Stimulated activated effector memory CD8-positive, alpha-beta T cell treated with anti-CD3 and anti-CD28 coated beads, Interleukin-12 subunit alpha, Interleukin-12 subunit beta, amount 100 ng/mL, for 72 hours (primary cell): ENCODE measurements at regions not wholly inside any gene's neighbourhood (a gene's known extent, or its start where the extent isn't known, plus 50 kb on each side); places are given as distances from the start of the nearest gene placed in this dataset.

Experiments used
- ATAC-seq: fragments of 150-1000 bp; cut with Tn5 transposase; 2 replicates; pipeline ENCODE4 v1.10.0; 2021
- DNase-seq, 2 donors: peaks; one replicate each; pipeline ENCODE4 v3.0.0; 2021 to 2022; ENCODE audit warnings: low spot score in 2 of 2
- H3K27ac Mint-ChIP-seq: one replicate; pipeline ENCODE4 v1.8.0; 2022; ENCODE audit warnings: mild to moderate bottlenecking, mixed read lengths
- H3K36me3 Mint-ChIP-seq: one replicate; pipeline ENCODE4 v1.8.0; 2022; ENCODE audit warnings: mild to moderate bottlenecking, mixed read lengths
- H3K4me1 Mint-ChIP-seq: one replicate; pipeline ENCODE4 v1.8.0; 2022; ENCODE audit warnings: mixed read lengths
- H3K4me3 Mint-ChIP-seq: one replicate; pipeline ENCODE4 v1.8.0; 2022; ENCODE audit warnings: mild to moderate bottlenecking, mixed read lengths
- H3K9me3 Mint-ChIP-seq: one replicate; pipeline ENCODE4 v1.8.0; 2022; ENCODE audit warnings: mixed read lengths

- Mint-ChIP-seq H3K36me3 (no peaks in the 10 kb centered on the region), H3K4me3 (no peak overlapping the region), H3K4me1 (no peaks in the 10 kb centered on the region), H3K9me3 (peaks cover 6% of the 10 kb centered on the region), H3K27ac (no peak overlapping the region)
- ATAC-seq (no peak), DNase-seq (no peak)
These were observed 369.8 kb upstream of the SEL1L start for GRCh38 chr14:81903477-81903876.

- Mint-ChIP-seq H3K4me3 (no peak overlapping the region), H3K36me3 (no peaks in the 10 kb centered on the region), H3K27ac (no peak overlapping the region), H3K4me1 (no peaks in the 10 kb centered on the region), H3K9me3 (no peaks in the 10 kb centered on the region)
- DNase-seq: no peak
- no peak for ATAC-seq
These were observed 393.4 kb upstream of the SEL1L start for GRCh38 chr14:81927070-81927469.

GRCh38 chr14:81931828-81932227, 398.2 kb upstream of the SEL1L start:
- peaks cover 4% of the 10 kb centered on the region for H3K9me3 Mint-ChIP-seq
- H3K36me3 Mint-ChIP-seq: no peaks in the 10 kb centered on the region
- H3K4me3 Mint-ChIP-seq: no peak overlapping the region
- no peak overlapping the region for H3K27ac Mint-ChIP-seq
- no peak for DNase-seq
- no peak for ATAC-seq
- H3K4me1 Mint-ChIP-seq: no peaks in the 10 kb centered on the region

- Mint-ChIP-seq H3K36me3 (no peaks in the 10 kb centered on the region), H3K9me3 (peaks cover 15% of the 10 kb centered on the region), H3K4me1 (no peaks in the 10 kb centered on the region), H3K27ac (no peak overlapping the region), H3K4me3 (no peak overlapping the region)
- DNase-seq: no peak
- no peak for ATAC-seq
These were observed 402.7 kb upstream of the SEL1L start for GRCh38 chr14:81936348-81936747.

- peaks cover 15% of the 10 kb centered on the region for H3K9me3 Mint-ChIP-seq
- DNase-seq (no peak), ATAC-seq (no peak)
- no peak overlapping the region for H3K4me3 Mint-ChIP-seq
- no peaks in the 10 kb centered on the region for H3K36me3 Mint-ChIP-seq
- H3K4me1 Mint-ChIP-seq: no peaks in the 10 kb centered on the region
- H3K27ac Mint-ChIP-seq: no peak overlapping the region
These were observed 403.2 kb upstream of the SEL1L start for GRCh38 chr14:81936902-81937301.

- no peak overlapping the region for H3K4me3 Mint-ChIP-seq
- H3K4me1 Mint-ChIP-seq: no peaks in the 10 kb centered on the region
- DNase-seq: no peak
- peaks cover 14% of the 10 kb centered on the region for H3K9me3 Mint-ChIP-seq
- ATAC-seq: no peak
- H3K27ac Mint-ChIP-seq: no peak overlapping the region
- no peaks in the 10 kb centered on the region for H3K36me3 Mint-ChIP-seq
These were observed 404.7 kb upstream of the SEL1L start for GRCh38 chr14:81938341-81938740.

GRCh38 chr14:81940651-81941050, 407.0 kb upstream of the SEL1L start:
- DNase-seq: no peak
- no peak for ATAC-seq
- Mint-ChIP-seq H3K9me3 (peaks cover 14% of the 10 kb centered on the region), H3K36me3 (no peaks in the 10 kb centered on the region), H3K27ac (no peak overlapping the region), H3K4me3 (no peak overlapping the region), H3K4me1 (no peaks in the 10 kb centered on the region)

GRCh38 chr14:81942071-81942470, 408.4 kb upstream of the SEL1L start:
- H3K4me3 Mint-ChIP-seq: no peak overlapping the region
- H3K4me1 Mint-ChIP-seq: no peaks in the 10 kb centered on the region
- H3K27ac Mint-ChIP-seq: no peak overlapping the region
- ATAC-seq (no peak), DNase-seq (no peak)
- H3K9me3 Mint-ChIP-seq: peaks cover 20% of the 10 kb centered on the region
- H3K36me3 Mint-ChIP-seq: no peaks in the 10 kb centered on the region

- ATAC-seq: no peak
These were observed 412.7 kb upstream of the SEL1L start for GRCh38 chr14:81946375-81946774.

GRCh38 chr14:81946834-81947798, 413.5 kb upstream of the SEL1L start:
- Mint-ChIP-seq H3K36me3 (no peaks in the 10 kb centered on the region), H3K9me3 (peaks cover 7% of the 10 kb centered on the region), H3K4me3 (no peak overlapping the region), H3K4me1 (no peaks in the 10 kb centered on the region), H3K27ac (no peak overlapping the region)
- DNase-seq (no peak), ATAC-seq (no peak)

More at GRCh38 chr14:81946375-81946774, 412.7 kb upstream of the SEL1L start:
- H3K9me3 Mint-ChIP-seq: peaks cover 9% of the 10 kb centered on the region
- DNase-seq: no peak
- no peak overlapping the region for H3K4me3 Mint-ChIP-seq
- no peaks in the 10 kb centered on the region for H3K4me1 Mint-ChIP-seq
- H3K27ac Mint-ChIP-seq: no peak overlapping the region
- no peaks in the 10 kb centered on the region for H3K36me3 Mint-ChIP-seq

GRCh38 chr14:81952917-81953316, 419.3 kb upstream of the SEL1L start:
- Mint-ChIP-seq H3K4me1 (no peaks in the 10 kb centered on the region), H3K4me3 (no peak overlapping the region), H3K27ac (no peak overlapping the region), H3K9me3 (peaks cover 8% of the 10 kb centered on the region), H3K36me3 (no peaks in the 10 kb centered on the region)
- no peak for DNase-seq
- peak; percentile 31 for ATAC-seq

- ATAC-seq (peak; percentile 13), DNase-seq (no peak)
- H3K27ac Mint-ChIP-seq: no peak overlapping the region
- no peaks in the 10 kb centered on the region for H3K4me1 Mint-ChIP-seq
- H3K4me3 Mint-ChIP-seq: no peak overlapping the region
- H3K9me3 Mint-ChIP-seq: peaks cover 8% of the 10 kb centered on the region
- no peaks in the 10 kb centered on the region for H3K36me3 Mint-ChIP-seq
These were observed 419.8 kb upstream of the SEL1L start for GRCh38 chr14:81953419-81953818.

GRCh38 chr14:81955123-81955522, 421.5 kb upstream of the SEL1L start:
- Mint-ChIP-seq H3K4me1 (no peaks in the 10 kb centered on the region), H3K36me3 (no peaks in the 10 kb centered on the region), H3K9me3 (peaks cover 8% of the 10 kb centered on the region), H3K4me3 (no peak overlapping the region), H3K27ac (no peak overlapping the region)
- no peak for DNase-seq
- ATAC-seq: no peak

GRCh38 chr14:81960781-81961180, 427.1 kb upstream of the SEL1L start:
- no peak overlapping the region for H3K27ac Mint-ChIP-seq
- no peak overlapping the region for H3K4me3 Mint-ChIP-seq
- H3K36me3 Mint-ChIP-seq: no peaks in the 10 kb centered on the region
- H3K9me3 Mint-ChIP-seq: peaks cover 4% of the 10 kb centered on the region
- DNase-seq (no peak), ATAC-seq (no peak)
- no peaks in the 10 kb centered on the region for H3K4me1 Mint-ChIP-seq

GRCh38 chr14:81963846-81964245, 430.2 kb upstream of the SEL1L start:
- DNase-seq: no peak

GRCh38 chr14:81970307-81970706, 436.7 kb upstream of the SEL1L start:
- Mint-ChIP-seq H3K36me3 (no peaks in the 10 kb centered on the region), H3K4me3 (no peak overlapping the region)
- ATAC-seq: no peak

More at GRCh38 chr14:81963846-81964245, 430.2 kb upstream of the SEL1L start:
- ATAC-seq: no peak
- peaks cover 9% of the 10 kb centered on the region for H3K9me3 Mint-ChIP-seq
- H3K27ac Mint-ChIP-seq: no peak overlapping the region
- H3K4me1 Mint-ChIP-seq: no peaks in the 10 kb centered on the region
- H3K4me3 Mint-ChIP-seq: no peak overlapping the region
- H3K36me3 Mint-ChIP-seq: no peaks in the 10 kb centered on the region

More at GRCh38 chr14:81970307-81970706, 436.7 kb upstream of the SEL1L start:
- H3K4me1 Mint-ChIP-seq: no peaks in the 10 kb centered on the region
- H3K9me3 Mint-ChIP-seq: peaks cover 17% of the 10 kb centered on the region
- no peak overlapping the region for H3K27ac Mint-ChIP-seq
- no peak for DNase-seq
